Activated CD8-positive, alpha-beta memory T cell treated with anti-CD3 and anti-CD28 coated beads, Interleukin-2, amount 10 ng/mL, durations not matched to agents 7 days and 5 days (primary cell): ENCODE measurements at regions not wholly inside any gene's neighbourhood (a gene's known extent, or its start where the extent isn't known, plus 50 kb on each side); places are given as distances from the start of the nearest gene placed in this dataset.

ENCODE experiments used
- ATAC-seq: fragments of 150-1000 bp; cut with Tn5 transposase; one replicate; pipeline ENCODE4 v1.10.0; 2021; ENCODE audit warnings: moderate library complexity
- CTCF ChIA-PET: fragments of 350-600 bp; sonication (Branson Sonifier 250); formaldehyde crosslinking; loops from one replicate; lab custom pipeline; 2021; ENCODE audit warnings: antibody characterized with exemption; lab: Charles Lee
- DNase-seq: peaks from one replicate; pipeline ENCODE4 v3.0.0-alpha.2; 2020
- H3K27ac Mint-ChIP-seq: one replicate; pipeline ENCODE4 v1.8.0; 2021; ENCODE audit warnings: mild to moderate bottlenecking, mixed read lengths
- H3K27me3 Mint-ChIP-seq: one replicate; pipeline ENCODE4 v1.8.0; 2021; ENCODE audit warnings: mixed read lengths
- H3K36me3 Mint-ChIP-seq: one replicate; pipeline ENCODE4 v1.8.0; 2021; ENCODE audit warnings: mild to moderate bottlenecking, mixed read lengths
- H3K4me1 Mint-ChIP-seq: one replicate; pipeline ENCODE4 v1.8.0; 2021; ENCODE audit warnings: mixed read lengths
- H3K4me3 Mint-ChIP-seq: one replicate; pipeline ENCODE4 v1.8.0; 2021; ENCODE audit warnings: mild to moderate bottlenecking, moderate library complexity, mixed read lengths
- H3K9me3 Mint-ChIP-seq: one replicate; pipeline ENCODE4 v1.8.0; 2022; ENCODE audit warnings: low read depth, mixed read lengths

DNA sequence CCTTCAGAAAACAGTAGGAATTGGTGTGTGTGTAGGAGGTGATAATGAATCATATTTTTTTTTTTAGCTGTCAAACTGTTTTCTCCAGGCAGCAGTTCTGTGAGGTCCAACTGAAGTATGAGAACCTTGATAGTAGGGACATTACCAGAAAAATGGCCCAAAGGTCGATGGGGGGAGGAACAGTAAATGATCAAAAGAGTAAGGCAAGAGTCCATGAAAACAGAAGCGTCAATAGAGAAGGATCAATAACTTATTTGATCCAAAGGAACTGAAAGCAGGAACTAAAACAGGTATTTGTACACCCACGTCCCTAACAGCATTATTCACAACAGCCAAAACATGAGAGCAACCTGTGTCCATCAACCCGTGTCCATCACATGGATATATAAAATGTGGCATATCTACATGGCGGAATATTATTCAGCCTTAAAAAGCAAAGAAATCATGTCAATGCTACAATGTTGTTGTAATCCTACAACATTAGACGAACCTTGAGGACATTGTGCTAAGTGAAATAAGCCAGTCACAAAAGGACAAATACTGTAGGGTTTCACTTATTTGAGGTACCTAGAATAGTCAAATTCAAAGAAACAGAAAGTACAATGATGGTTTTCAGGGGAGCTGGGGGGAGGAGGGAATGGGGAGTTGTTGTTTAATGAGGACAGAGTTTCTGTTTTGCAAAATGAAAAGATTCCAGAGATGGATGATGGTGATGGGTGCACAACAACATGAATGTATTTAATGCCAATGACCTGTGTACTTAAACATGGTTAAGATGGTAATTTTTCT is 214.0 kb upstream of the KLF14 start:
- ATAC-seq (peak; percentile 24), DNase-seq (no peak)
- Mint-ChIP-seq H3K27me3 (no peaks in the 10 kb centered on the region), H3K4me3 (peak overlapping the region; percentile 64), H3K27ac (peak overlapping the region; percentile 84), H3K9me3 (no peaks in the 10 kb centered on the region), H3K36me3 (peaks cover 48% of the 10 kb centered on the region), H3K4me1 (peaks cover 61% of the 10 kb centered on the region)
- CTCF ChIA-PET: interaction anchor here (0.8 to 7.5 kb wide), 7 partner anchors 9 to 92 kb away, joined by 4 to 79 read pairs (median 10); no protein-coding TSS in a partner anchor

GRCh38 chr7:130948822-130949221 is 214.8 kb upstream of the KLF14 start:
- ATAC-seq (no peak), DNase-seq (no peak)
- CTCF ChIA-PET: interaction anchor here (1.1 to 7.5 kb wide), 5 partner anchors 9 to 54 kb away, joined by 3 to 79 read pairs (median 10); no protein-coding TSS in a partner anchor
- Mint-ChIP-seq H3K4me3 (peak overlapping the region; percentile 22), H3K36me3 (peaks cover 47% of the 10 kb centered on the region), H3K4me1 (peaks cover 59% of the 10 kb centered on the region), H3K27me3 (no peaks in the 10 kb centered on the region), H3K9me3 (no peaks in the 10 kb centered on the region), H3K27ac (peak overlapping the region; percentile 81)

DNA sequence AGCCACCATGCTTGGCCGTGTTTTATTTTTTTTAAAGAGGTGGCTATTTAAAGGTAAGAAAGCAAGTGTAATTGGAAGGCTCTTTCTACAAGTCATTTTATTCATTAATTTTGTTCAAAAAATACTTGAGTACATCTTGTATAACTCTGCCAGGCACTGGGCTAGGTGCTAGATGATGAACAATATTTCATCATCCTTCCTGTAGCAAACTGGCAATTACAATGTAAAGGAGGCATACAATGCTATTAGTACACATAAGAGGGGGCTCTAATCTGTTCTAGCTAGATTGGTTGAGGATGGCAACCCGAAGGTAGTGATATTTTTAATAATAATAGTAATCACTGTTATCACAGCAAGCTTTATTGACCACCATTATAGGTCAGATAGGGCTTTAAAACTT is 215.5 kb upstream of the KLF14 start:
- no peak for DNase-seq
- Mint-ChIP-seq H3K4me1 (peaks cover 60% of the 10 kb centered on the region), H3K27ac (peak overlapping the region; percentile 85), H3K36me3 (peaks cover 50% of the 10 kb centered on the region), H3K4me3 (peak overlapping the region; percentile 14), H3K27me3 (no peaks in the 10 kb centered on the region), H3K9me3 (no peaks in the 10 kb centered on the region)
- ATAC-seq: no peak
- CTCF ChIA-PET: interaction anchor here (1.1 to 7.5 kb wide), 7 partner anchors 8 to 91 kb away, joined by 3 to 79 read pairs (median 5); no protein-coding TSS in a partner anchor

GRCh38 chr7:130950054-130950453 is 216.0 kb upstream of the KLF14 start:
- no peak for DNase-seq
- Mint-ChIP-seq H3K36me3 (peaks cover 51% of the 10 kb centered on the region), H3K4me3 (no peak overlapping the region), H3K27me3 (no peaks in the 10 kb centered on the region), H3K4me1 (peaks cover 60% of the 10 kb centered on the region), H3K9me3 (no peaks in the 10 kb centered on the region), H3K27ac (no peak overlapping the region)
- ATAC-seq: no peak
- CTCF ChIA-PET: interaction anchor here (1.1 to 7.5 kb wide), 7 partner anchors 8 to 90 kb away, joined by 3 to 79 read pairs (median 5); no protein-coding TSS in a partner anchor

- H3K27ac Mint-ChIP-seq: no peak overlapping the region
- no peak for DNase-seq
- no peak overlapping the region for H3K4me3 Mint-ChIP-seq
- CTCF ChIA-PET: interaction anchor here (1.1 to 7.5 kb wide), 5 partner anchors 7 to 89 kb away, joined by 3 to 79 read pairs (median 5); no protein-coding TSS in a partner anchor
- H3K4me1 Mint-ChIP-seq: peaks cover 60% of the 10 kb centered on the region
- H3K9me3 Mint-ChIP-seq: no peaks in the 10 kb centered on the region
- peaks cover 50% of the 10 kb centered on the region for H3K36me3 Mint-ChIP-seq
- H3K27me3 Mint-ChIP-seq: no peaks in the 10 kb centered on the region
- ATAC-seq: no peak
These were observed 216.7 kb upstream of the KLF14 start for GRCh38 chr7:130950741-130951140.

- Mint-ChIP-seq H3K27me3 (no peaks in the 10 kb centered on the region), H3K4me1 (peaks cover 59% of the 10 kb centered on the region), H3K27ac (no peak overlapping the region), H3K36me3 (peaks cover 52% of the 10 kb centered on the region), H3K9me3 (no peaks in the 10 kb centered on the region), H3K4me3 (no peak overlapping the region)
- CTCF ChIA-PET: interaction anchor here (1.0 kb wide), 1 partner anchor 61 kb away, joined by 6 read pairs; no protein-coding TSS in a partner anchor
- ATAC-seq (peak; percentile 38), DNase-seq (no peak)
These were observed 217.4 kb upstream of the KLF14 start for GRCh38 chr7:130951303-130951975.

DNA sequence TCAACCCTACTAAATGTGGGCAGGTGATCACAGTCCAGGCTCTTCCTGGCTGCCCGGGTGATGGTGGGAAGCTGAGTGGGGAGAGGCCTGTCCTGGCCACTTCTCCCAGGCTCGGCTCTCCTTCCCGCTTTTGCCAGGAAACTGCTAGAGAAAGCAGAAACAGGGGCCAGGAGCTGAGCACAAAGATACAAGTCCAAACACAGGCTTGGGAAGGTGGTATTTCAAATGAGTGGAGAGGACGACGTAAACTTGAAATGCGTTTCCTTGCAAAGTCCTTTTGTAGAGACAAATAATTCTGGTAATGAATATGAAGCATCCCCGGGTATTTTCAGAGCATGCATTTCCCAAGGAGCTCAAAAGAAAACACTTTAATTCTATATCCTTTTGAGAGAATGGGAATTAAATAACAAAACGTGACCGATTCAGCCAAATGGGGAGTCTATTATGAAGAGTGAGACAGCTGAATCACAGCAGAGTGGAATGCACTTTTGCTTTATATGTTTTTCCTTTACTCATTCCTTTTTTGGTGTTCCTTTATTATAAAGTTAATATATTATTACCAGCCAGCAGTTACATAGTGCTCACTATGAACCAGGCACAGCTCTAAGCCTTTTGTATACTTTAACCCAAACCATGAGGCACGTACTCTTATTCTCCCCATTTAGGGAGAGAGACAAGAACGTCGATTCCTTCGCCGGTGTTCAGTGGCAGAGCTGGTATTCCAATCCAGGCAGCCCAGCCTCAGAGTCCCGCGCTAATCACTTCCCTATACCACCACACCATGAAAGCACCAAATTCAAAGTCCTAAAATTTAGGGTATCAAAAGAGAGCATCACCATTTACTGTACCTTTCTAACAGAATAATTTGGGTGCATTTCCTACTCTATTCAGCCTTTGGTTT is 218.2 kb upstream of the KLF14 start:
- Mint-ChIP-seq H3K4me1 (peaks cover 57% of the 10 kb centered on the region), H3K36me3 (peaks cover 55% of the 10 kb centered on the region), H3K4me3 (peak overlapping the region; percentile 94), H3K27me3 (no peaks in the 10 kb centered on the region), H3K9me3 (no peaks in the 10 kb centered on the region), H3K27ac (no peak overlapping the region)
- ATAC-seq: no peak
- no peak for DNase-seq
- CTCF ChIA-PET: interaction anchor here (1.0 to 2.5 kb wide), 4 partner anchors 13 to 60 kb away, joined by 3 to 6 read pairs (median 6); no protein-coding TSS in a partner anchor

- H3K27me3 Mint-ChIP-seq: no peaks in the 10 kb centered on the region
- no peak for ATAC-seq
- H3K9me3 Mint-ChIP-seq: no peaks in the 10 kb centered on the region
- H3K27ac Mint-ChIP-seq: no peak overlapping the region
- DNase-seq: no peak
- peak overlapping the region; percentile 94 for H3K4me3 Mint-ChIP-seq
- CTCF ChIA-PET: interaction anchor here (2.5 kb wide), 1 partner anchor 56 kb away, joined by 6 read pairs; no protein-coding TSS in a partner anchor
- H3K36me3 Mint-ChIP-seq: peaks cover 57% of the 10 kb centered on the region
- peaks cover 56% of the 10 kb centered on the region for H3K4me1 Mint-ChIP-seq
These were observed 219.2 kb upstream of the KLF14 start for GRCh38 chr7:130953196-130953595.

DNA sequence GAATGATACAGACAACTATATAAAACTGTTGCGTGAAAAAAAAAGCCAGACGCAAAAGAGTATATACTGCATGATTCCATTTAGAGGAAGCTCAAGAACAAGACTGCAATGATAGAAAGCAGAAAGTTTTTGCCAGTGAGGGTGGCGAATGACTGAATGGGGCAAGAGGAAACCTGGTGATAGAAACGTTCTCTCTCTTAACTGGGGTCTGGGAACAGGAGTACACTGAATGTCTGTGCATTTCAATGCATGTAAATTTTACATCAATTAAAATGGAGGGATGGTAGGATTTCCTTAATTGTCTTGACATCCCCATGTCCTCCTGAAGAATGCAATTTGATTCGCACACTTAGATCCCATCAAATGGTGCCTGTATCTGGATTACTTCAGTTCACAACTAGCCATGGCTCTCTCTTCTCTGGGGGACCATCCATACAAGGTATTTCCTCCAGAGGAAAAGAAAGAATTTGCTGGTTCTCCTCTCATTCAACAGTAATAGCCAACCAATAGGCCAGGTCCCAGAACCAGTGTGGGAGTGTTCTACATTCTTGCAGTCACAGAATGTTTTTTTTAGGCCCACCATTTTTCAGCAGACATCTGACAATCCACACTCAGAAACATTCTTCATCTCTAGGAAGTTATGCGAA is 221.0 kb upstream of the KLF14 start:
- H3K4me3 Mint-ChIP-seq: peak overlapping the region; percentile 94
- CTCF ChIA-PET: interaction anchor here (0.8 to 7.5 kb wide), 7 partner anchors 8 to 59 kb away, joined by 3 to 79 read pairs (median 5); no protein-coding TSS in a partner anchor

DNA sequence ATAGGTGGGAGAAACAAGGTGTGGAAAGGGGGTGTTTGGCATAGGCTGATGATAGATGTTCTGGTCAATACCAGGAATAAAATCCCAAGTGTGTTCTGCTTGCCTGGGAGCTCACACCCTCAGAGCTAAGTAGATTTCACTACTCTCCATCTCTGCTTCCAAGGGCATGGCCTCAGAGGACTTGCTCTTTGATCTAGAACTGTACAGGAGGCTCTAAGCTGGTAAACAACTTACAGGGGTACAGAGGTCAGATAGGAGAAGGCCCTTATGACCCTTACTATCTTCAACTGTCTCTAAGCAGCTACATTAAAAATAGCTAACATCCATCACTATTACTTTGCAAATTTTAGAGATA is 221.5 kb upstream of the KLF14 start:
- H3K36me3 Mint-ChIP-seq: peaks cover 71% of the 10 kb centered on the region
- ATAC-seq: no peak
- CTCF ChIA-PET: interaction anchor here (0.8 to 7.5 kb wide), 6 partner anchors 8 to 59 kb away, joined by 3 to 79 read pairs (median 6); no protein-coding TSS in a partner anchor
- DNase-seq: no peak
- no peaks in the 10 kb centered on the region for H3K9me3 Mint-ChIP-seq
- peak overlapping the region; percentile 97 for H3K27ac Mint-ChIP-seq
- H3K4me3 Mint-ChIP-seq: peak overlapping the region; percentile 94
- peaks cover 49% of the 10 kb centered on the region for H3K4me1 Mint-ChIP-seq
- no peaks in the 10 kb centered on the region for H3K27me3 Mint-ChIP-seq

More for the DNA sequence above, 221.0 kb upstream of the KLF14 start:
- peak overlapping the region; percentile 97 for H3K27ac Mint-ChIP-seq
- H3K4me1 Mint-ChIP-seq: peaks cover 49% of the 10 kb centered on the region
- ATAC-seq: peak; percentile 5
- no peak for DNase-seq
- H3K36me3 Mint-ChIP-seq: peaks cover 68% of the 10 kb centered on the region
- no peaks in the 10 kb centered on the region for H3K9me3 Mint-ChIP-seq
- no peaks in the 10 kb centered on the region for H3K27me3 Mint-ChIP-seq

DNA sequence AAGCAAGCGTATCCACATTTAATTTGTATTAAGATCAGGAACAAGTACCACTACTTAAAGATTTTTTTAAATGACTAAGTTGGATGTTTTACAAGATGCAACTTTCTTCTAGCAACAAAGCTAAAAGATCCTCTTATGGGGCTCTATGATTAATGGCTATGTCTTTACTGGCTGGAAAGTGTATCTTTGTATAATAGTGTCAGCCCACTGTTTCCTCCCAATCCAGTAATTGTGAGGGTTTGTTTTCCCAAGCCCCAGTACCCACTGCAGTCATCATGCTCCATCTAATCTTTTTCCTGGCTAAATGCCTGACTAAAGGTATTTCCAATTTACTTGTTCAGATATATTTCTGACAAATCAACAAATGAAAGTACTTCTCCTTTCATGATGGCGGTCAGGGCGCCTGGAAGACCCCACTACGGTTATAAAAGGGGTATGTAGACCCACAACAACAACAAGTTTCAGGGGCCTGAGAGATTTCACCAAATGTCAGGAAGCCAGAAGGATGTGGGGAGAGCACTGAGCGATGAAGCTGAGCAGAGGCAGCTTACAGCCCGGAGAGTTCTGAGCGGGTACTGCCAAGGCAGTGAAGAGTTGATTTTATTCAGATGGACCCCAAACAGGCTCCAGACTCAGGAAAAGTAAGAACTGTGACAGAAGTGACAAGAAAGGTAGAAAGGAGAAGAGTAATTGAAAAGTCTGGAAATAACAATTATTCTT is 222.6 kb upstream of the KLF14 start:
- no peak for DNase-seq
- peak overlapping the region; percentile 94 for H3K4me3 Mint-ChIP-seq
- peaks cover 54% of the 10 kb centered on the region for H3K4me1 Mint-ChIP-seq
- CTCF ChIA-PET: interaction anchor here (0.5 to 7.5 kb wide), 12 partner anchors 9 to 516 kb away, joined by 3 to 79 read pairs (median 5); no protein-coding TSS in a partner anchor
- ATAC-seq: no peak
- no peaks in the 10 kb centered on the region for H3K9me3 Mint-ChIP-seq
- peak overlapping the region; percentile 97 for H3K27ac Mint-ChIP-seq
- no peaks in the 10 kb centered on the region for H3K27me3 Mint-ChIP-seq
- H3K36me3 Mint-ChIP-seq: peaks cover 79% of the 10 kb centered on the region
